ENCODE measurements at regions not wholly inside any gene's neighbourhood (a gene's known extent, or its start where the extent isn't known, plus 50 kb on each side); places are given as distances from the start of the nearest gene placed in this dataset.
A peak's percentile ranks its signal among the peaks of the same experiment; 100 is the strongest.

DNA sequence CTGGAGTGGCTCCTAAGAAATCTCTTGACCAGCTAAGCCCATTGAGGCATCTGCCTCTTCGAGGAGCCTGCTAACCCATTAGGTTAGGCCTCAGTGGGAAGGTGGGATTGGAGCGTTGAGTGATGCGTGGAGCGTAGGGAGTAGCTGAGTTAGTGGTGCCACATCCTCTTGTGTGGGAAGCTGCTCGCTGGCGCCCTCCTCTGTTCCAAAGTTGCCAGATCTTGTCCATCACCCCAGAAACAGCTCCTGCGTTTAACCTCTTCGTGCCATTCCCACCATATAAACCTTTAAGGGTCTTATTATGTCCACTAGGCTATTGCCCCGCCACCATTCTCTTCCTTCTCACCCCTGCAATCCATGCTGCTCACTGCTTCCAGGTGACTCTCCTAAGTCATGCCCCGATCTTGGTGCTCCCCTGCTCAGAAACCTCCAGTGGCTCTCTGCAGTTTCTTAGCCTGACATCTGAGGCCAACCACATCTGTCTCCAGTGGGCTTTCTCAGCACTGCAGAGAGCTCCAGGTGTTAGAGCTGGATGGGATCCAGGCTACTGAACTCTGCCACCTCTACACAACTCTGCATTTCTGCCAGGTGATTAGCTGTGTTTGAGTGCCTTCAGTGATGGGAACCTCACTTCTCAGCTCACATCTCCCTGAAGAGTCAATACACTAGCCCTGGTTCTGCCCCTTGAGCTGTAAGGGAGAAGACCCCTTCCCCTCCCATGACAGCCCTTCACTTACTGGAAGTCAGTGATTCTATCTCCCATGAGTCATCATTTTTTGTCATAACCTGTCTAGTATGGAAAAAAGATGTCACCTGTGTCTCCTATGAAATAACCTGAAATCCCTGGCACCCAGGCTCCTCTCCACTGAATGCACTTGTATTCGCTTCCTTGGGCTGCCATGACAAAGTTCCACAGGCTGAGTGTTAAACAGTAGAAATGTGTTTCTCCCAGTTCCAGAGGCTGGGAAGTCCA, 65.0 kb upstream of the FGFR2 start:
- DNase-seq (ENCODE audit: low read depth in 2 of 3, low spot score in 1 of 3), result peak in 1 of 3 donors; percentile 2

- no peak for DNase-seq (ENCODE audit: low read depth in 2 of 3, low spot score in 1 of 3)
Observed at GRCh38 chr10:121662531-121662930, 64.3 kb upstream of the FGFR2 start.

DNA sequence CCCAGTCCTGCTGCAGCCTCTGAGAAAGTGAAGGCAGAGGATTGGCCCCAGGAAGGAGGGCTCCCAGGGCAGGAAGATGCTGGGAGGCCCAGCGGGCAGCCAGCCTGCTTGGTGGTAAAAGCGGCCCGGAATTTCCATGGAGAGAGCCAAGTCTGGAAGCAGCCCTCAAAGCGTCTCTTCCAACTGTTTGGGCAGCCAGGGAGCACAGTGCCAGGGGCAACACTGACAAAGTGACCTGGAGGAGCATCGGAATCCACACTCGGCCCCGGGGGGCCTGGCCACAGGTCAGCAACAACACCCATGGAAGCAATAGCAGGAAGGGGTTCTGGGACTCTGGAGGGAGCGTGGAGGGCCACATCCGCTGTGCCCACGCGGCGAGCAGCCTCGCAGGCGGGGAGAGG, 63.2 kb upstream of the FGFR2 start:
- DNase-seq (ENCODE audit: low read depth in 2 of 3, low spot score in 1 of 3), result no peak

DNA sequence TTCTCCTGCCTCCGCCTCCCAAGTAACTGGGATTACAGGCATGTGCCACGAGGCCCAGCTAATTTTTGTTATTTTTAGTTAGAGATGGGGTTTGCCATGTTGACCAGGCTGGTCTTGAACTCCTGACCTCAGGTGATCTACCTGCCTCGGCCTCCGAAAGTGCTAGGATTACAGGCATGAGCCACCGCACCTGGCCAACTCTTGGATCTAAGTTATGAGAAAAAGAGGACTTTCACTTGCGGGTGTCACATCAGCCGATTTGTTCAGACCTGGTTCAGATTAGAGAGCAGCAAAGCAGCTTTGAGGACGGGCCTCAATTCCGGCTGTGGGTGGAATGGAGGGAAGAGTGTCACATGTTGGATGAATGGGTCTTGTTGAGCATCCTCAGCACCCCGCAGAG, 61.0 kb upstream of the FGFR2 start:
- no peak for DNase-seq (ENCODE audit: low read depth in 2 of 3, low spot score in 1 of 3)

GRCh38 chr10:121658611-121659010, 60.4 kb upstream of the FGFR2 start:
- no peak for DNase-seq (ENCODE audit: low read depth in 2 of 3, low spot score in 1 of 3)

DNA sequence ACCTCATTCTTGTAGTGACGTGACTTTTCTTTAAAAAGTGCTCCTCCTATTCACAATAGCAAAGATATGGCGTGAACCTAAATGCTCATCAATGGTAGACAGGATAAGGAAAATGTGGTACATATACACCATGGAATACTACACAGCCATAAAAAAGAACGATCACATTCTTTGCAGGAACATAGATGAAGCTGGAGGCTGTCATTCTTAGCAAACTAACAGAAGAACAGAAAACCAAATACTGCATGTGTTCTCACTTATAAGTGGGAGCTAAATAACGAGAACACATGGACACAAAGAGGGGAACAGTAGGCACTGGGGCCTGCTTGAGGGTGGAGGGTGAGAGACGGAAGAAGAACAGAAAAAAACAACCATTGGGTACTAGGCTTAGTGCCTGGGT, 59.9 kb upstream of the FGFR2 start:
- no peak for DNase-seq (ENCODE audit: low read depth in 2 of 3, low spot score in 1 of 3)

GRCh38 chr10:121655254-121656144, 57.3 kb upstream of the FGFR2 start:
- DNase-seq (ENCODE audit: low read depth in 2 of 3, low spot score in 1 of 3), result no peak

DNA sequence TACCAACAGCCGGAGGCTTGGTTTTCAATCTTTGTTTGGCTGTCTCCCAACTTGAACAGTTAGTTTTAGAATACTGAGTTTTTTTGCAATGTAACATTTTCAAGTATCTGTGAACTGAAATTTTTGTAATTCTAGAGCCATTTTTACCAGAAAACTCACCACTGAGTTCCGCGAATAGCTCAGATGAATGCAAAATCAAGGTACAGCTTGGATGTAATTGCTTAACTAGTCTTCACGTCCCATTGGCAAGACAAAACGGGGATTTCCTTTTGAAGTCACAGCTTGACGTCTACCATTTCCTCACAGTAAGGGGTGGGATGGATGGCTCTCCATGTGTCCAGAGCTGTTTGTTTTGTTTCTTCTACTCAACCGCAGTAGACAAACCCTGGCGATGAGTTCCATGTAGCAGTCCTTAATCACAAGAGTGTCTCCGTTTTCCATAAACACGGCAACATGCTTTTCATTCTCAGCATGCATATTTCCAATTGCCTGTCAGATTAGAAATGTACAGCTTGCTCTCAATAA, 55.8 kb upstream of the FGFR2 start:
- DNase-seq (ENCODE audit: low read depth in 2 of 3, low spot score in 1 of 3), result no peak

DNA sequence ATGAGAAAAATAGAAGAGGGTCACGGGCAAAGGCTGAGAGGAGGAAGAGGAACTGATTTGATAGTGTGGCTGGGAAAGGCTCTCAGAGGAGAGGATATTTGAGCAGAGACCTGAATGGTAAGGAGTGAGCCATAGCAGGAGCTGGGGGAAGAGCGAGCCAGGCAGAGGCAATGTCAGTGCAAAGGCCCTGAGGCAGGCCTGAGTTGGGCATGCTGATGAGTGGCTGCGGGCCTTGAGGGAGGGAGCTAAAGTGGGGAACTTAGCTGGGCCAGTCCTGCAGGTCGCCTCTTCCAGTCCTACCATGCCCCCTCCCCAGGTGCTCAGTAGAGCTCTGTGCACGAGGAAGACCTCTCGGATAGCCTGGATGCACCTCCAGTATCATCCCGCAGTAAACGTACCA, 55.4 kb upstream of the FGFR2 start:
- no peak for DNase-seq (ENCODE audit: low read depth in 2 of 3, low spot score in 1 of 3)

GRCh38 chr10:121648493-121648892, 50.2 kb upstream of the FGFR2 start:
- DNase-seq (ENCODE audit: low read depth in 2 of 3, low spot score in 1 of 3), result no peak

GRCh38 chr10:121648059-121648458, 49.8 kb upstream of the FGFR2 start:
- no peak for DNase-seq (ENCODE audit: low read depth in 2 of 3, low spot score in 1 of 3)
